WERI-Rb-1 (cell line): ENCODE measurements at regions not wholly inside any gene's neighbourhood (a gene's known extent, or its start where the extent isn't known, plus 50 kb on each side); places are given as distances from the start of the nearest gene placed in this dataset.

Experiments
- DNase-seq: peaks from one replicate; pipeline ENCODE4 v3.0.0-alpha.2; 2020
- H3K27ac ChIP-seq: fragments of 250-450 bp; sonication (Bioruptor Pico); 2 replicates; pipeline ENCODE4 v1.5.1; 2020; ENCODE audit warnings: mild to moderate bottlenecking, moderate library complexity
- H3K27me3 ChIP-seq: fragments of 250-450 bp; sonication (Bioruptor Pico); 2 replicates; pipeline ENCODE4 v1.5.1; 2021; ENCODE audit warnings: mild to moderate bottlenecking, low read depth, moderate library complexity; ENCODE audit not compliant: insufficient read depth, severe bottlenecking
- H3K36me3 ChIP-seq: fragments of 250-450 bp; sonication (Bioruptor Pico); 2 replicates; pipeline ENCODE4 v1.5.1; 2020; ENCODE audit warnings: mild to moderate bottlenecking, moderate library complexity
- H3K4me3 ChIP-seq: 2 replicates; pipeline ENCODE4 v1.5.1; 2011; ENCODE audit warnings: low read depth, mild to moderate bottlenecking, control low read depth, low read length
- H3K9me3 ChIP-seq: fragments of 250-450 bp; sonication (Bioruptor Pico); 2 replicates; pipeline ENCODE4 v1.5.1; 2021; ENCODE audit warnings: mild to moderate bottlenecking, moderate library complexity; ENCODE audit not compliant: severe bottlenecking
- CTCF ChIP-seq: IDR thresholded peaks from 2 replicates; pipeline ENCODE4 v1.5.1; 2011; ENCODE audit warnings: low read depth, mild to moderate bottlenecking, control low read depth, inconsistent platforms, low read length

DNA sequence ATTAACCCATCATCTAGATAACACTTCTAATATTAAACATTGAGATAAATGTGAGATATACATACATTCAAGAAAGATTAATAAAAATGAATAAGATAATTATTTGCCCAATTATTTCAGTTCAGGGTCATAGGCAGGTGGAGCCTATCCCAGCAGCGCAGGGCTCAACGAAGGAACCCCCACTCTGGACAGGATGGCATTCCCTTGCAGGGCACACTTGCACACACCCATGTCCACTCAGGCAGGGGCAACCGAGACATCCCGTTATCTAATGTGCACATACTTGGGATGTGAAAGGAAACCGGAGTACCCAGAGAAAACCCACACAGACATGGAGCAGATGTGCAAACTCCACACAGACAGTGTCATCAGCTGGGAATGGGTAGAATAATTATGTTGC lies 175.4 kb upstream of the CMC1 start:
- Histone ChIP-seq H3K4me3 (no peak overlapping the region), H3K27ac (no peak overlapping the region), H3K36me3 (no peaks in the 10 kb centered on the region), H3K9me3 (no peaks in the 10 kb centered on the region), H3K27me3 (no peaks in the 10 kb centered on the region)
- TF ChIP-seq CTCF: no peak
- no peak for DNase-seq

- no peaks in the 10 kb centered on the region for H3K36me3 ChIP-seq
- TF ChIP-seq CTCF: no peak
These were observed 174.4 kb upstream of the CMC1 start for GRCh38 chr3:28067014-28067413.

GRCh38 chr3:28068342-28068741 lies 173.1 kb upstream of the CMC1 start:
- no peaks in the 10 kb centered on the region for H3K9me3 ChIP-seq
- H3K27ac ChIP-seq: no peak overlapping the region
- H3K36me3 ChIP-seq: no peaks in the 10 kb centered on the region
- no peaks in the 10 kb centered on the region for H3K27me3 ChIP-seq
- H3K4me3 ChIP-seq: no peak overlapping the region
- no peak for TF ChIP-seq CTCF
- DNase-seq: no peak

More at GRCh38 chr3:28067014-28067413, 174.4 kb upstream of the CMC1 start:
- no peak overlapping the region for H3K27ac ChIP-seq
- H3K4me3 ChIP-seq: no peak overlapping the region
- H3K27me3 ChIP-seq: no peaks in the 10 kb centered on the region
- DNase-seq: no peak
- H3K9me3 ChIP-seq: no peaks in the 10 kb centered on the region

GRCh38 chr3:28069438-28069837 lies 172.0 kb upstream of the CMC1 start:
- Histone ChIP-seq H3K9me3 (no peaks in the 10 kb centered on the region), H3K27me3 (no peaks in the 10 kb centered on the region), H3K36me3 (no peaks in the 10 kb centered on the region), H3K4me3 (no peak overlapping the region), H3K27ac (no peak overlapping the region)
- no peak for TF ChIP-seq CTCF
- no peak for DNase-seq

GRCh38 chr3:28076246-28076645 lies 165.2 kb upstream of the CMC1 start:
- no peaks in the 10 kb centered on the region for H3K9me3 ChIP-seq
- no peaks in the 10 kb centered on the region for H3K27me3 ChIP-seq
- H3K27ac ChIP-seq: no peak overlapping the region
- no peak for DNase-seq
- no peaks in the 10 kb centered on the region for H3K36me3 ChIP-seq
- H3K4me3 ChIP-seq: no peak overlapping the region
- no peak for TF ChIP-seq CTCF

DNA sequence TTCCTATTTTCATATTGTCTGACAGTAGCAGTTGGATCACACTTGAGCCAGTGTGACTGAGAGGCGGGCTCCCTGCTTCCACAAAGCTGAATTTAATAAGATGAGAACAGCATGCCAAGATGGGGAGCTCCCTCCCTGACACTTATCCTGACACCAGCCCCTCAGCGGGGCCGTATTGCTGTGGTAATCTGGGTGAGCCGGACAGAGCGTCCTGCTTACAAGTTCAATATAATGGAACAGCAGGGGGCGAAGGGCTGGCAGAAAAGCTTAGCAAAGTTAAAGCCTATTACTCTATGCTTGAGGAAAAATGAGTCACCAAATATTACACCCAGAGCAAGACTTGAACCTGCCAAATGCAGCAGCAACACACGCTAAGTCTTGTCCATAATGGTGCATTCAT lies 163.8 kb upstream of the CMC1 start:
- no peaks in the 10 kb centered on the region for H3K27me3 ChIP-seq
- H3K27ac ChIP-seq: no peak overlapping the region
- no peaks in the 10 kb centered on the region for H3K36me3 ChIP-seq
- no peak overlapping the region for H3K4me3 ChIP-seq
- DNase-seq: peak; percentile 91
- no peaks in the 10 kb centered on the region for H3K9me3 ChIP-seq
- TF ChIP-seq CTCF: no peak
